ENCODE measurements at regions not wholly inside any gene's neighbourhood (a gene's known extent, or its start where the extent isn't known, plus 50 kb on each side); places are given as distances from the start of the nearest gene placed in this dataset.

GRCh38 chr3:72143966-72144717 is 359.2 kb upstream of the PROK2 start:
- TF ChIP-seq CTCF (IDR thresholded peaks at IDR 0.05), result no peak
- no peak for TF ChIP-seq POLR2A (IDR thresholded peaks at IDR 0.05)
